Stomach (tissue), 4 donors: ENCODE measurements at regions not wholly inside any gene's neighbourhood (a gene's known extent, or its start where the extent isn't known, plus 50 kb on each side); places are given as distances from the start of the nearest gene placed in this dataset.

Experiments used
- POLR2AphosphoS5 ChIP-seq, 3 donors: sonication (generic); formaldehyde crosslinking; IDR thresholded peaks; one replicate each; pipeline ENCODE4 v1.6.1; 2016; ENCODE audit warnings: antibody characterized with exemption in 3 of 3
- TF ChIP-seq, protein P1 (sequence below), 7 experiments: fragments of 450-650 bp in 4 of 7; fragments of 200-600 bp in 3 of 7; sonication (generic) in 3 of 7; IDR thresholded peaks; one replicate each; pipeline ENCODE4 v1.5.1; 2016 to 2019; ENCODE audit warnings: antibody characterized with exemption in 7 of 7, control low read depth in 2 of 7, mild to moderate bottlenecking in 1 of 7

DNA sequence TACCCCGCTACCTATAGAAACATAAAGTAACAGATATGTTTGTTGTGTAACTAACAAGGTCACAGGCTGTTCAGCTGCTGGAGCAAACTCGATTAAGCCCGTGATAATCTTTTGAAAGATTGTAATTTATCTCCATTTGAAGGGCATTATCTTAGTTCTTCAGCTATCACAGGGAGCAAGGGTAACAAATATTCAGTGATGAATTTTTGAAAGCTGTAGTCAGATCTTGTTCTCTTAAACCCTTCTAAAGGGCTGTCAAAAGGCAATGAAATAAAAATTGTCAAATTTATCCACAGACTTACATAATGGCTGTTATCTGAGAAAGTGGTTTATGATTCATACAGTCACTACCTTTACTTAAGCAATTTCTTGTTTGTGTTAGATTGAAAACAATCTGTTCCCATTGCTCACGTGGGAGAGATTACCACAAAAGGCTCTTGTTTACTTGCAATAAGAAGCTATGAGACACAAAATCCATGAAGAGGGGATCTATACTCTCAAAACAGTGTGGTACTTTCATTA is 78.3 kb upstream of the ZNF608 start:
- TF ChIP-seq, protein P1, sequence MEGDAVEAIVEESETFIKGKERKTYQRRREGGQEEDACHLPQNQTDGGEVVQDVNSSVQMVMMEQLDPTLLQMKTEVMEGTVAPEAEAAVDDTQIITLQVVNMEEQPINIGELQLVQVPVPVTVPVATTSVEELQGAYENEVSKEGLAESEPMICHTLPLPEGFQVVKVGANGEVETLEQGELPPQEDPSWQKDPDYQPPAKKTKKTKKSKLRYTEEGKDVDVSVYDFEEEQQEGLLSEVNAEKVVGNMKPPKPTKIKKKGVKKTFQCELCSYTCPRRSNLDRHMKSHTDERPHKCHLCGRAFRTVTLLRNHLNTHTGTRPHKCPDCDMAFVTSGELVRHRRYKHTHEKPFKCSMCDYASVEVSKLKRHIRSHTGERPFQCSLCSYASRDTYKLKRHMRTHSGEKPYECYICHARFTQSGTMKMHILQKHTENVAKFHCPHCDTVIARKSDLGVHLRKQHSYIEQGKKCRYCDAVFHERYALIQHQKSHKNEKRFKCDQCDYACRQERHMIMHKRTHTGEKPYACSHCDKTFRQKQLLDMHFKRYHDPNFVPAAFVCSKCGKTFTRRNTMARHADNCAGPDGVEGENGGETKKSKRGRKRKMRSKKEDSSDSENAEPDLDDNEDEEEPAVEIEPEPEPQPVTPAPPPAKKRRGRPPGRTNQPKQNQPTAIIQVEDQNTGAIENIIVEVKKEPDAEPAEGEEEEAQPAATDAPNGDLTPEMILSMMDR (IDR thresholded peaks at IDR 0.05): no peak
- TF ChIP-seq POLR2AphosphoS5 (IDR thresholded peaks at IDR 0.05): peak in 2 of 3 donors; percentile 76 to 85
